HG03457 (cell line): ENCODE measurements at regions not wholly inside any gene's neighbourhood (a gene's known extent, or its start where the extent isn't known, plus 50 kb on each side); places are given as distances from the start of the nearest gene placed in this dataset.
"Not testable (repeated sequence)": the region's sequence is repeated elsewhere in the genome, so short reads cannot be mapped to it uniquely, and the experiment has no call there.

ENCODE experiments used
- ATAC-seq: cut with Tn5 transposase; IDR thresholded peaks from one replicate; pipeline ENCODE4 v1.9.1; 2021; ENCODE audit warnings: moderate number of reproducible peaks; ENCODE audit not compliant: unreplicated experiment

GRCh38 chr21:33974513-33975468, 59.2 kb upstream of the ATP5PO start:
- ATAC-seq: no peak

- ATAC-seq: no peak
Measured at GRCh38 chr21:33973268-33973667, 57.7 kb upstream of the ATP5PO start.

- no peak for ATAC-seq
Measured at GRCh38 chr21:33972539-33972938, 56.9 kb upstream of the ATP5PO start.

GRCh38 chr21:33971492-33972013, 55.9 kb upstream of the ATP5PO start:
- ATAC-seq: no peak

- ATAC-seq: no peak
Measured at GRCh38 chr21:33969581-33969980, 54.0 kb upstream of the ATP5PO start.

GRCh38 chr21:33968995-33969348, 53.4 kb upstream of the ATP5PO start:
- no peak for ATAC-seq

GRCh38 chr21:33968080-33968994, 52.7 kb upstream of the ATP5PO start:
- ATAC-seq: no peak

GRCh38 chr21:33967086-33967571, 51.5 kb upstream of the ATP5PO start:
- ATAC-seq: no peak

GRCh38 chr21:33966324-33966949, 50.8 kb upstream of the ATP5PO start:
- ATAC-seq: no peak

GRCh38 chr21:33965662-33966061, 50.1 kb upstream of the ATP5PO start:
- ATAC-seq: not testable (repeated sequence)
